ENCODE measurements at regions not wholly inside any gene's neighbourhood (a gene's known extent, or its start where the extent isn't known, plus 50 kb on each side); places are given as distances from the start of the nearest gene placed in this dataset.

GRCh38 chr10:81450651-81451050 is 424.3 kb upstream of the NRG3 start:
- TF ChIP-seq CTCF (IDR thresholded peaks at IDR 0.05) = no peak
- no peak for TF ChIP-seq EP300 (IDR thresholded peaks at IDR 0.05)
- TF ChIP-seq POLR2A (IDR thresholded peaks at IDR 0.05) = no peak
